ENCODE measurements at regions not wholly inside any gene's neighbourhood (a gene's known extent, or its start where the extent isn't known, plus 50 kb on each side); places are given as distances from the start of the nearest gene placed in this dataset.
A peak's percentile ranks its signal among the peaks of the same experiment; 100 is the strongest.

- intact Hi-C loops (cut with DNase I): no loop called here
- Histone ChIP-seq H3K27me3 (no peaks in the 10 kb centered on the region), H3K4me3 (replicated peaks in 1 of 3) (no peak overlapping the region), H3K4me1 (no peaks in the 10 kb centered on the region), H3K36me3 (no peaks in the 10 kb centered on the region), H3K27ac (no peak overlapping the region), H3K9me3 (no peaks in the 10 kb centered on the region)
- TF ChIP-seq CTCF (IDR thresholded peaks at IDR 0.05) (no peak), POLR2A (IDR thresholded peaks at IDR 0.05) (no peak)
- no peak for DNase-seq
- WGBS, 2 donors: 69 to 84% methylated on average over 5 of the region's 5 CpGs
Observed at GRCh38 chr15:60137711-60138396, 133.7 kb downstream of the FOXB1 start.

- no peak overlapping the region for H3K27ac ChIP-seq
- no peaks in the 10 kb centered on the region for H3K9me3 ChIP-seq
- H3K36me3 ChIP-seq: no peaks in the 10 kb centered on the region
- intact Hi-C loops (cut with DNase I): no loop called here
- no peaks in the 10 kb centered on the region for H3K27me3 ChIP-seq
- DNase-seq: no peak
- H3K4me1 ChIP-seq: no peaks in the 10 kb centered on the region
- TF ChIP-seq CTCF (IDR thresholded peaks at IDR 0.05) (no peak), POLR2A (IDR thresholded peaks at IDR 0.05) (no peak)
- no peak overlapping the region for H3K4me3 ChIP-seq (replicated peaks in 1 of 3)
- WGBS, 2 donors: 88 to 89% methylated on average over 3 of the region's 3 CpGs
Observed at GRCh38 chr15:60138397-60138968, 134.4 kb downstream of the FOXB1 start.

- no peaks in the 10 kb centered on the region for H3K9me3 ChIP-seq
- intact Hi-C loops (cut with DNase I): no loop called here
- H3K4me3 ChIP-seq (replicated peaks in 1 of 3): no peak overlapping the region
- no peak for TF ChIP-seq POLR2A (IDR thresholded peaks at IDR 0.05)
- TF ChIP-seq CTCF (IDR thresholded peaks at IDR 0.05): no peak
- H3K36me3 ChIP-seq: no peaks in the 10 kb centered on the region
- DNase-seq: no peak
- no peaks in the 10 kb centered on the region for H3K27me3 ChIP-seq
- WGBS, 2 donors: 82% methylated on average over 4 of the region's 4 CpGs
- no peak overlapping the region for H3K27ac ChIP-seq
- H3K4me1 ChIP-seq: peaks cover 27 to 34% of the 10 kb centered on the region in 2 donors
Observed at GRCh38 chr15:60152386-60152785, 148.3 kb downstream of the FOXB1 start.

GRCh38 chr15:60154764-60155325 lies 150.7 kb downstream of the FOXB1 start:
- WGBS, 2 donors: 47 to 48% methylated on average over 4 of the region's 4 CpGs
- H3K4me3 ChIP-seq (replicated peaks in 1 of 3): no peak overlapping the region
- no peak for DNase-seq
- no peaks in the 10 kb centered on the region for H3K36me3 ChIP-seq
- no peaks in the 10 kb centered on the region for H3K9me3 ChIP-seq
- H3K4me1 ChIP-seq: peaks cover 37 to 44% of the 10 kb centered on the region in 2 donors
- H3K27me3 ChIP-seq: no peaks in the 10 kb centered on the region
- H3K27ac ChIP-seq: peak overlapping the region; percentile 68 to 94 (median 82)
- TF ChIP-seq POLR2A (IDR thresholded peaks at IDR 0.05) (no peak), CTCF (IDR thresholded peaks at IDR 0.05) (no peak)
- intact Hi-C loops (cut with DNase I): no loop called here

DNA sequence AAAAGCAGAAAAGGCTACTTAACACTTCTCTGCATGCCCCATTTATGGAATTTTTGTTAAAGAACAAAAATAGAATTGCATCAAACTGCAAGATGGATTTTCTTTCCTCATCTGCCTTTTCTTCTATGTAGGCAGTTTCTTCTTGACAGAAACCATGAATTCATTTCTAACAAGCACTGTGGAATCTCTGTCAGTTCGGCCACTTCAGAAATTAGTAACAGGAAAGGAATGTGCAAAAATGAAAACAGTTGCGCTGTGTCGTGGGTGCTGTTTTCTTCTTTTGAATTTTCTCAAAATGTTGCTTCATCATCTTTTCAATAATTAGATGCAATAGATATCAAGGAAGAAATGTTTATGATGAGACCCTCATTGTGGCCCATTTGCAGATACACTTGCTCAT lies 151.6 kb downstream of the FOXB1 start:
- Histone ChIP-seq H3K4me1 (peaks cover 43 to 50% of the 10 kb centered on the region in 2 donors), H3K27me3 (no peaks in the 10 kb centered on the region), H3K36me3 (no peaks in the 10 kb centered on the region), H3K4me3 (replicated peaks in 1 of 3) (no peak overlapping the region), H3K27ac (peak overlapping the region; percentile 68 to 94 (median 82)), H3K9me3 (no peaks in the 10 kb centered on the region)
- TF ChIP-seq CTCF (IDR thresholded peaks at IDR 0.05) (no peak), POLR2A (IDR thresholded peaks at IDR 0.05) (no peak)
- intact Hi-C loops (cut with DNase I): no loop called here
- 16 to 17% methylated on average over 3 of the region's 3 CpGs for WGBS, 2 donors
- DNase-seq: no peak
